HCT116 (cell line): ENCODE measurements at regions not wholly inside any gene's neighbourhood (a gene's known extent, or its start where the extent isn't known, plus 50 kb on each side); places are given as distances from the start of the nearest gene placed in this dataset.

Experiments
- ATAC-seq: fragments of 200-7000 bp; cut with Tn5 transposase; 2 replicates; pipeline ENCODE4 v1.9.1; 2020; ENCODE audit warnings: mild to moderate bottlenecking, moderate library complexity
- BruUV-seq: library from RNA; stranded (reverse); fragments of 400-500 nt; replicated peaks from 2 replicates; lab custom pipeline; 2021; lab: Mats Ljungman, UMichigan
- CTCF ChIA-PET: fragments of 300-600 bp; sonication (Branson Sonifier 250); formaldehyde crosslinking; loops from one replicate; lab custom pipeline; 2021; ENCODE audit warnings: antibody characterized with exemption; lab: Charles Lee
- POLR2A ChIA-PET: fragments of 300-600, 350-600 bp; sonication (Branson Sonifier 250); formaldehyde crosslinking; loops from one replicate; lab custom pipeline; 2021; ENCODE audit warnings: antibody characterized with exemption; lab: Charles Lee
- RAD21 ChIA-PET, 2 experiments: fragments of 300-600 bp; sonication (Branson Sonifier 250); formaldehyde crosslinking; loops; one replicate each; lab custom pipeline; 2023; ENCODE audit warnings: low total read pairs in 2 of 2; ENCODE audit not compliant: uncharacterized antibody in 2 of 2, unreplicated experiment in 2 of 2, low non-redundant PET in 1 of 2; lab: Charles Lee
- DNase-seq: peaks from one replicate; pipeline ENCODE4 v3.0.0-alpha.2; 2010; ENCODE audit warnings: low read depth, low spot score
- H2AFZ ChIP-seq: fragments of 200-600 bp; shearing (Covaris generic), sonication (generic); 2 replicates; pipeline ENCODE4 v1.6.1; 2017; ENCODE audit warnings: low read depth, mixed run types, mixed read lengths, antibody characterized with exemption, low read length; ENCODE audit not compliant: poor library complexity, severe bottlenecking
- H3K27ac ChIP-seq: 2 replicates; pipeline ENCODE4 v1.5.1; 2012; ENCODE audit warnings: low read depth, low read length
- H3K27me3 ChIP-seq: fragments of 200-600 bp; sonication (generic); 2 replicates; pipeline ENCODE4 v1.6.1; 2016; ENCODE audit warnings: mixed run types, low read length, mixed read lengths; ENCODE audit not compliant: insufficient read depth
- H3K36me3 ChIP-seq, 2 experiments: fragments of 200-500 bp in 1 of 2; fragments of 200-600 bp in 1 of 2; sonication (Bioruptor generic) in 1 of 2; sonication (generic) in 1 of 2; 2 replicates each; pipeline versions ENCODE4 v1.5.1 to v1.6.1; 2014 to 2016; ENCODE audit warnings: low read length in 2 of 2, inconsistent platforms in 1 of 2, mixed read lengths in 1 of 2, mixed run types in 1 of 2; ENCODE audit not compliant: insufficient read depth in 2 of 2, control insufficient read depth in 1 of 2
- H3K4me1 ChIP-seq, 2 experiments: fragments of 200-600 bp in 1 of 2; sonication (generic) in 1 of 2; 2 replicates each; pipeline versions ENCODE4 v1.5.1 to v1.6.1; 2012 to 2017; ENCODE audit warnings: low read length in 2 of 2, inconsistent platforms in 1 of 2, mild to moderate bottlenecking in 1 of 2, mixed read lengths in 1 of 2, mixed run types in 1 of 2, moderate library complexity in 1 of 2; ENCODE audit not compliant: insufficient read depth in 2 of 2, control insufficient read depth in 1 of 2
- H3K4me2 ChIP-seq: fragments of 200-600 bp; sonication (generic); 2 replicates; pipeline ENCODE4 v1.6.1; 2017; ENCODE audit warnings: mixed run types, low read length, mixed read lengths
- H3K4me3 ChIP-seq, 2 experiments: fragments of 200-600 bp in 1 of 2; sonication (generic) in 1 of 2; replicated peaks in 1 of 2; 2 replicates each; pipeline ENCODE4 v1.5.1; 2011 to 2016; ENCODE audit warnings: low read length in 2 of 2, control low read depth in 1 of 2, low read depth in 1 of 2, mild to moderate bottlenecking in 1 of 2, mixed read lengths in 1 of 2, mixed run types in 1 of 2
- H3K79me2 ChIP-seq: fragments of 200-600 bp; sonication (generic); 2 replicates; pipeline ENCODE4 v1.6.1; 2017; ENCODE audit warnings: mild to moderate bottlenecking, mixed run types, low read length, moderate library complexity, mixed read lengths; ENCODE audit not compliant: insufficient read depth
- H3K9ac ChIP-seq: fragments of 200-600 bp; sonication (generic); 2 replicates; pipeline ENCODE4 v1.6.1; 2016; ENCODE audit warnings: low read length, mixed read lengths
- H3K9me2 ChIP-seq: fragments of 200-600 bp; sonication (generic), shearing (Covaris generic); 2 replicates; pipeline ENCODE4 v1.6.1; 2017; ENCODE audit warnings: mixed run types, mild to moderate bottlenecking, moderate library complexity; ENCODE audit not compliant: insufficient read depth
- H3K9me3 ChIP-seq, 2 experiments: fragments of 200-500 bp in 1 of 2; fragments of 200-600 bp in 1 of 2; sonication (Bioruptor generic) in 1 of 2; sonication (generic) in 1 of 2; 2 replicates each; pipeline ENCODE4 v1.6.1; 2014 to 2017; ENCODE audit warnings: low read length in 2 of 2, mixed read lengths in 2 of 2, inconsistent platforms in 1 of 2, low read depth in 1 of 2, mild to moderate bottlenecking in 1 of 2, mixed run types in 1 of 2, moderate library complexity in 1 of 2; ENCODE audit not compliant: control insufficient read depth in 1 of 2, insufficient read depth in 1 of 2
- H4K20me1 ChIP-seq: fragments of 200-600 bp; sonication (generic), shearing (Covaris generic); 2 replicates; pipeline ENCODE4 v1.6.1; 2017; ENCODE audit warnings: mixed run types, mild to moderate bottlenecking, moderate library complexity; ENCODE audit not compliant: insufficient read depth
- CTCF ChIP-seq, 3 experiments: fragments of 200-600 bp in 1 of 3; sonication (generic) in 1 of 3; IDR thresholded peaks in 2 of 3; conservative IDR thresholded peaks in 1 of 3; 2 replicates each; pipeline ENCODE4 v1.5.1; 2012 to 2017; ENCODE audit warnings: low read depth in 2 of 3, low read length in 2 of 3, antibody characterized with exemption in 1 of 3, borderline replicate concordance in 1 of 3, control low read depth in 1 of 3, mild to moderate bottlenecking in 1 of 3, mixed read lengths in 1 of 3, mixed run types in 1 of 3, moderate library complexity in 1 of 3; ENCODE audit not compliant: insufficient read depth in 1 of 3
- EGR1 ChIP-seq: IDR thresholded peaks from 2 replicates; pipeline ENCODE4 v1.6.1; 2012; ENCODE audit warnings: low read depth
- EZH2 ChIP-seq: fragments of 200-600 bp; sonication (generic); IDR thresholded peaks from 2 replicates; pipeline ENCODE4 v1.6.1; 2017; ENCODE audit warnings: antibody characterized with exemption, mixed run types
- EZH2phosphoT487 ChIP-seq: fragments of 200-600 bp; IDR thresholded peaks from 2 replicates; pipeline ENCODE4 v1.6.1; 2018; ENCODE audit warnings: antibody characterized with exemption, borderline replicate concordance
- POLR2A ChIP-seq: IDR thresholded peaks from 2 replicates; pipeline ENCODE4 v1.7.0; 2011; ENCODE audit warnings: borderline replicate concordance; ENCODE audit not compliant: insufficient read depth, insufficient read length; ENCODE audit errors: extremely low read depth
- REST ChIP-seq: IDR thresholded peaks from 2 replicates; pipeline ENCODE4 v1.6.1; 2012; ENCODE audit warnings: low read depth
- SIN3A ChIP-seq: IDR thresholded peaks from 2 replicates; pipeline ENCODE4 v1.6.1; 2012; ENCODE audit warnings: low read depth
- intact Hi-C: fragments of 100-400 bp; cut with micrococcal nuclease; formaldehyde crosslinking; loops from 2 replicates; pipeline ENCODE4 v1.10.0; 2022

- ATAC-seq, result no peak
- no TSS peak for BruUV-seq
- TF ChIP-seq CTCF (IDR thresholded peaks at IDR 0.05 in 2 of 3, conservative IDR thresholded peaks at IDR 0.05 in 1 of 3; ENCODE audit: borderline replicate concordance in 1 of 3, insufficient read depth in 1 of 3, low read depth in 2 of 3, low read length in 2 of 3) (no peak), EGR1 (no peak), POLR2A (no peak), REST (no peak), EZH2 (no peak), SIN3A (no peak), EZH2phosphoT487 (no peak)
- RAD21 ChIA-PET, result no interaction called here
- intact Hi-C loops, result no loop called here
- Histone ChIP-seq H4K20me1 (no peaks in the 10 kb centered on the region), H3K27me3 (no peaks in the 10 kb centered on the region), H3K36me3 (no peaks in the 10 kb centered on the region), H3K9me3 (no peaks in the 10 kb centered on the region), H3K79me2 (no peaks in the 10 kb centered on the region), H3K4me1 (no peaks in the 10 kb centered on the region), H2AFZ (no peak overlapping the region), H3K4me3 (no peak overlapping the region), H3K9ac (no peak overlapping the region), H3K4me2 (no peak overlapping the region), H3K27ac (no peak overlapping the region), H3K9me2 (no peaks in the 10 kb centered on the region)
- POLR2A ChIA-PET, result no interaction called here
- CTCF ChIA-PET, result no interaction called here
- DNase-seq, result no peak
Measured at GRCh38 chr2:187206471-187206870, 241.6 kb downstream of the CALCRL start.
